Endodermal cell (in vitro differentiated cells): ENCODE measurements at regions not wholly inside any gene's neighbourhood (a gene's known extent, or its start where the extent isn't known, plus 50 kb on each side); places are given as distances from the start of the nearest gene placed in this dataset.

Experiments
- DNase-seq: peaks from one replicate; pipeline ENCODE4 v3.0.0-alpha.2; 2017
- H3K27ac ChIP-seq: 2 replicates; pipeline ENCODE4 v1.5.1; 2013; ENCODE audit warnings: mild to moderate bottlenecking, low read depth, low read length, moderate library complexity
- H3K27me3 ChIP-seq: 2 replicates; pipeline ENCODE4 v1.6.1; 2013; ENCODE audit warnings: mild to moderate bottlenecking, low read length, moderate library complexity; ENCODE audit not compliant: insufficient read depth, control insufficient read depth, poor library complexity, severe bottlenecking
- H3K36me3 ChIP-seq: 2 replicates; pipeline ENCODE4 v1.7.0; 2013; ENCODE audit warnings: mild to moderate bottlenecking, low read length, moderate library complexity; ENCODE audit not compliant: control insufficient read depth, insufficient read depth
- H3K4me1 ChIP-seq: one replicate; pipeline ENCODE4 v1.7.0; 2013; ENCODE audit warnings: low read length; ENCODE audit not compliant: control insufficient read depth, insufficient read depth
- H3K4me3 ChIP-seq: 2 replicates; pipeline ENCODE4 v1.5.1; 2013; ENCODE audit warnings: mild to moderate bottlenecking, low read length, moderate library complexity
- H3K9ac ChIP-seq: 2 replicates; pipeline ENCODE4 v1.6.1; 2013; ENCODE audit warnings: mild to moderate bottlenecking, low read length, moderate library complexity; ENCODE audit not compliant: poor library complexity, severe bottlenecking; ENCODE audit errors: extremely low read depth
- H3K9me3 ChIP-seq: 2 replicates; pipeline ENCODE4 v1.6.1; 2013; ENCODE audit warnings: mild to moderate bottlenecking, low read length, moderate library complexity; ENCODE audit not compliant: control insufficient read depth
- H3K27ac Mint-ChIP-seq: 2 replicates; pipeline ENCODE4 v1.8.0; 2020; ENCODE audit warnings: mixed read lengths
- H3K27me3 Mint-ChIP-seq: 2 replicates; pipeline ENCODE4 v1.8.0; 2021; ENCODE audit warnings: mild to moderate bottlenecking, mixed read lengths; ENCODE audit not compliant: insufficient read depth
- H3K36me3 Mint-ChIP-seq: 2 replicates; pipeline ENCODE4 v1.8.0; 2020; ENCODE audit warnings: low read depth, mixed read lengths
- H3K4me1 Mint-ChIP-seq: 2 replicates; pipeline ENCODE4 v1.8.0; 2020; ENCODE audit warnings: mixed read lengths
- H3K4me3 Mint-ChIP-seq: 2 replicates; pipeline ENCODE4 v1.8.0; 2020; ENCODE audit warnings: mild to moderate bottlenecking, moderate library complexity, mixed read lengths
- H3K9me3 Mint-ChIP-seq: 2 replicates; pipeline ENCODE4 v1.8.0; 2020; ENCODE audit warnings: mild to moderate bottlenecking, mixed read lengths
- WGBS, 2 experiments: methylation state at CpG; one replicate each; pipeline versions ENCODE4 v1.1.5 to v1.1.7; 2013; ENCODE audit warnings: missing lambda C conversion rate in 2 of 2, mixed read lengths in 1 of 2; ENCODE audit not compliant: insufficient coverage in 1 of 2, insufficient read length in 1 of 2; 5-methylcytosine and 5-hydroxymethylcytosine counted together
- TF ChIP-seq, protein P1 (sequence below): fragments of 200-600 bp; sonication (generic); conservative IDR thresholded peaks from 2 replicates; pipeline ENCODE4 v1.5.0; 2021; ENCODE audit warnings: antibody characterized with exemption, mild to moderate bottlenecking

DNA sequence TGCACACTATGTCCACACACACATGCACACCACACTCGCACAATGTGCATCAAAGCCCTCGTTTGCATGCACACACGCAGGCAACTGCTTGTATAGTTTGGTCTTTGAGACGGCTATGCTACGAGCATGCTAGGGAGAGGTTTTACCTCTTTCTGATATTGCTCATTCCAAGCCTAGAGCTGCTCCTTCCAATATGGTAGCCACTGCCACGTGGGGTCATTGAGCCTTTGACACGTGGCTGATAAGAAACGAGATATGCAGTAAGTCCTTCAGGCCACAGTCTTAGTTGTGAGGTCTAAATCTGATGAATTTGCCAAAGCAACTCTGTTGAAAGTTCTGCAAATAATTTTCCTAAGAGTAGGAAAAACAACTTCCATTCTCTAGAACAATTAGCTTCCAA, 204.4 kb downstream of the KLF6 start:
- H3K4me3 Mint-ChIP-seq = no peak overlapping the region
- 92 to 95% methylated on average over 8 of the region's 8 CpGs for WGBS, 2 experiments

DNA sequence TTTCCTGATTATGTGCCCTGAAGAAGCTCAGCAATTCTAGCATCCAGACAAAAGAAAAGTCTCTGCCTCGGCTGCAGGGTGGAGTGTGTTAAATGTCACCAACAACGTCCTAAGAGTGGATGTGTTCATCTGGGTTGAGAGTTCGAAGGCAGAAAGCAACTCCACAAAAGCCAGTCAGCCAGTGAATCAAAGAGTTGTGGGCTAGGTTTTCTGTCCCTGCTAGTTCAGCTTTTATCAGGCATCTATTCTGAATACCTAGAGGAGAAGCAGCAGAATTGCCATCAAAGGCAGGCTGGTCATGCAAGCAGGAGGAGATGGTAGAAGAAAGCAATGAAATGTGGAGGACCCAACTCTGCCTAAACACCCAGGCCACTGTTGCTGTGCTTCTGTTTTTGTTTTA, 205.2 kb downstream of the KLF6 start:
- H3K9me3 ChIP-seq = peaks cover 6% of the 10 kb centered on the region
- H3K27me3 ChIP-seq = no peaks in the 10 kb centered on the region
- DNase-seq = no peak
- no peaks in the 10 kb centered on the region for H3K4me1 ChIP-seq
- Mint-ChIP-seq H3K9me3 (no peaks in the 10 kb centered on the region), H3K27me3 (no peaks in the 10 kb centered on the region), H3K4me1 (peaks cover 15% of the 10 kb centered on the region), H3K36me3 (no peaks in the 10 kb centered on the region), H3K27ac (no peak overlapping the region), H3K4me3 (no peak overlapping the region)
- H3K9ac ChIP-seq = no peak overlapping the region
- TF ChIP-seq, protein P1, sequence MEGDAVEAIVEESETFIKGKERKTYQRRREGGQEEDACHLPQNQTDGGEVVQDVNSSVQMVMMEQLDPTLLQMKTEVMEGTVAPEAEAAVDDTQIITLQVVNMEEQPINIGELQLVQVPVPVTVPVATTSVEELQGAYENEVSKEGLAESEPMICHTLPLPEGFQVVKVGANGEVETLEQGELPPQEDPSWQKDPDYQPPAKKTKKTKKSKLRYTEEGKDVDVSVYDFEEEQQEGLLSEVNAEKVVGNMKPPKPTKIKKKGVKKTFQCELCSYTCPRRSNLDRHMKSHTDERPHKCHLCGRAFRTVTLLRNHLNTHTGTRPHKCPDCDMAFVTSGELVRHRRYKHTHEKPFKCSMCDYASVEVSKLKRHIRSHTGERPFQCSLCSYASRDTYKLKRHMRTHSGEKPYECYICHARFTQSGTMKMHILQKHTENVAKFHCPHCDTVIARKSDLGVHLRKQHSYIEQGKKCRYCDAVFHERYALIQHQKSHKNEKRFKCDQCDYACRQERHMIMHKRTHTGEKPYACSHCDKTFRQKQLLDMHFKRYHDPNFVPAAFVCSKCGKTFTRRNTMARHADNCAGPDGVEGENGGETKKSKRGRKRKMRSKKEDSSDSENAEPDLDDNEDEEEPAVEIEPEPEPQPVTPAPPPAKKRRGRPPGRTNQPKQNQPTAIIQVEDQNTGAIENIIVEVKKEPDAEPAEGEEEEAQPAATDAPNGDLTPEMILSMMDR = no peak
- 55 to 56% methylated on average over 3 of the region's 3 CpGs for WGBS, 2 experiments
- H3K4me3 ChIP-seq = no peak overlapping the region
- H3K36me3 ChIP-seq = no peaks in the 10 kb centered on the region
- H3K27ac ChIP-seq = no peak overlapping the region

More for the DNA sequence above, 204.4 kb downstream of the KLF6 start:
- Histone ChIP-seq H3K27ac (no peak overlapping the region), H3K4me1 (no peaks in the 10 kb centered on the region), H3K27me3 (no peaks in the 10 kb centered on the region), H3K9me3 (peaks cover 6% of the 10 kb centered on the region), H3K36me3 (no peaks in the 10 kb centered on the region), H3K4me3 (no peak overlapping the region), H3K9ac (no peak overlapping the region)
- Mint-ChIP-seq H3K9me3 (no peaks in the 10 kb centered on the region), H3K27me3 (no peaks in the 10 kb centered on the region), H3K36me3 (no peaks in the 10 kb centered on the region), H3K27ac (no peak overlapping the region), H3K4me1 (peaks cover 15% of the 10 kb centered on the region)
- TF ChIP-seq, protein P1 = no peak
- DNase-seq = no peak

DNA sequence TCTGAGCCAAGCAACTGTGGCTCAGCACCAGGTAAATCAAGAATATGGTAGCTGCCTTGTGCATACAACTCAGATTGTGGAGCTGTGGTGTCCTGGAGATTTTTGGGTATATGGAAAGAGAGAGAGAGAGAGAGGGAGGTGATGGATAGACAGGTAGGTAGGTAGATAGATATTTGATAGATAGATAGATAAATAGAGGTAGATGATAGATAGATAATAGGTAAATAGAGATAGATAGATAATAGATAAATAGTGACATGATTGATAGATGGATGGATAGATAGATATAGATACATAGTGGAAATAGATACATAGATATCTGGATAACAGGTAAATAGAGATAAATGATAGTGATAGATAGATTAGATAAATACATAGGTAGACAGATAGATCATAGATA, 206.3 kb downstream of the KLF6 start:
- Histone ChIP-seq H3K27me3 (no peaks in the 10 kb centered on the region), H3K4me1 (no peaks in the 10 kb centered on the region), H3K9ac (no peak overlapping the region), H3K9me3 (peaks cover 6% of the 10 kb centered on the region), H3K4me3 (no peak overlapping the region), H3K27ac (no peak overlapping the region), H3K36me3 (no peaks in the 10 kb centered on the region)
- TF ChIP-seq, protein P1 = no peak
- no peak overlapping the region for H3K4me3 Mint-ChIP-seq
- H3K27me3 Mint-ChIP-seq = no peaks in the 10 kb centered on the region
- no peaks in the 10 kb centered on the region for H3K9me3 Mint-ChIP-seq
- DNase-seq = no peak
- no peak overlapping the region for H3K27ac Mint-ChIP-seq
- no peaks in the 10 kb centered on the region for H3K36me3 Mint-ChIP-seq
- H3K4me1 Mint-ChIP-seq = peaks cover 15% of the 10 kb centered on the region
